Smooth muscle cell (in vitro differentiated cells): ENCODE measurements at regions not wholly inside any gene's neighbourhood (a gene's known extent, or its start where the extent isn't known, plus 50 kb on each side); places are given as distances from the start of the nearest gene placed in this dataset.

Experiments
- DNase-seq: peaks from one replicate; lab custom pipeline; 2025; ENCODE audit not compliant: unreplicated experiment; lab: John Stamatoyannopoulos, UW
- H2AFZ ChIP-seq: fragments of 200-600 bp; sonication (generic); 2 replicates; pipeline ENCODE4 v1.6.0; 2016; ENCODE audit warnings: antibody characterized with exemption, low read depth, mild to moderate bottlenecking
- H3F3A ChIP-seq: fragments of 200-600 bp; sonication (generic); 2 replicates; pipeline ENCODE4 v1.6.0; 2017; ENCODE audit warnings: antibody characterized with exemption, low read depth
- H3K27ac ChIP-seq: fragments of 200-600 bp; sonication (generic); 2 replicates; pipeline ENCODE4 v1.5.1; 2016; ENCODE audit warnings: low read depth, mild to moderate bottlenecking
- H3K27me3 ChIP-seq: fragments of 200-600 bp; sonication (generic); 2 replicates; pipeline ENCODE4 v1.6.1; 2016; ENCODE audit warnings: low read depth, mild to moderate bottlenecking
- H3K36me3 ChIP-seq: fragments of 200-600 bp; sonication (generic); 2 replicates; pipeline ENCODE4 v1.5.1; 2016; ENCODE audit warnings: low read depth
- H3K4me1 ChIP-seq: fragments of 200-600 bp; sonication (generic); 2 replicates; pipeline ENCODE4 v1.5.1; 2016; ENCODE audit warnings: low read depth
- H3K4me2 ChIP-seq: fragments of 200-600 bp; sonication (generic); 2 replicates; pipeline ENCODE4 v1.6.0; 2016; ENCODE audit warnings: mild to moderate bottlenecking
- H3K4me3 ChIP-seq: fragments of 200-600 bp; sonication (generic); 2 replicates; pipeline ENCODE4 v1.5.1; 2016; ENCODE audit warnings: mild to moderate bottlenecking
- H3K79me2 ChIP-seq: fragments of 200-600 bp; sonication (generic); 2 replicates; pipeline ENCODE4 v1.6.0; 2016; ENCODE audit warnings: low read depth, mild to moderate bottlenecking
- H3K9ac ChIP-seq: fragments of 200-600 bp; sonication (generic); 2 replicates; pipeline ENCODE4 v1.6.0; 2016; ENCODE audit warnings: low read depth
- H3K9me3 ChIP-seq: fragments of 200-600 bp; sonication (generic); replicated peaks from 2 replicates; pipeline ENCODE4 v1.5.1; 2016; ENCODE audit warnings: low read depth
- H4K20me1 ChIP-seq: fragments of 200-600 bp; sonication (generic); 2 replicates; pipeline ENCODE4 v1.6.0; 2016; ENCODE audit warnings: low read depth
- CTCF ChIP-seq: fragments of 200-600 bp; sonication (generic); IDR thresholded peaks from 2 replicates; pipeline ENCODE4 v1.5.1; 2017; ENCODE audit warnings: borderline replicate concordance, mild to moderate bottlenecking, antibody characterized with exemption; ENCODE audit not compliant: insufficient read depth, poor library complexity, severe bottlenecking
- WGBS: methylation state at CpG from one replicate; pipeline ENCODE4 v1.1.7; 2016; ENCODE audit warnings: low lambda C conversion rate; 5-methylcytosine and 5-hydroxymethylcytosine counted together

GRCh38 chr9:107674721-107675277 lies 185.2 kb upstream of the KLF4 start:
- Histone ChIP-seq H3K27me3 (no peaks in the 10 kb centered on the region), H3K27ac (no peak overlapping the region), H3K4me2 (no peak overlapping the region), H3K36me3 (no peaks in the 10 kb centered on the region), H3K9ac (no peak overlapping the region), H3F3A (no peaks in the 10 kb centered on the region), H3K79me2 (no peaks in the 10 kb centered on the region), H3K4me3 (no peak overlapping the region), H2AFZ (no peak overlapping the region), H3K4me1 (no peaks in the 10 kb centered on the region), H3K9me3 (no peaks in the 10 kb centered on the region), H4K20me1 (no peaks in the 10 kb centered on the region)
- TF ChIP-seq CTCF = no peak
- DNase-seq = no peak
- 70% methylated on average over 5 of the region's 5 CpGs for WGBS

GRCh38 chr9:107673861-107674720 lies 184.5 kb upstream of the KLF4 start:
- no peak for TF ChIP-seq CTCF
- 68% methylated on average over 3 of the region's 3 CpGs for WGBS
- H3K79me2 ChIP-seq = no peaks in the 10 kb centered on the region

GRCh38 chr9:107671588-107671987 lies 182.0 kb upstream of the KLF4 start:
- Histone ChIP-seq H3F3A (no peaks in the 10 kb centered on the region), H4K20me1 (no peaks in the 10 kb centered on the region), H3K4me3 (no peak overlapping the region), H3K9ac (no peak overlapping the region), H3K79me2 (no peaks in the 10 kb centered on the region), H3K4me2 (no peak overlapping the region), H2AFZ (no peak overlapping the region), H3K27ac (no peak overlapping the region), H3K36me3 (no peaks in the 10 kb centered on the region), H3K9me3 (no peaks in the 10 kb centered on the region), H3K4me1 (no peaks in the 10 kb centered on the region), H3K27me3 (no peaks in the 10 kb centered on the region)
- WGBS = 93% methylated on average over 1 of the region's 1 CpG
- no peak for TF ChIP-seq CTCF
- DNase-seq = no peak

More at GRCh38 chr9:107673861-107674720, 184.5 kb upstream of the KLF4 start:
- Histone ChIP-seq H4K20me1 (no peaks in the 10 kb centered on the region), H3F3A (no peaks in the 10 kb centered on the region), H3K9ac (no peak overlapping the region), H3K27ac (no peak overlapping the region), H3K4me1 (no peaks in the 10 kb centered on the region), H3K27me3 (no peaks in the 10 kb centered on the region), H3K36me3 (no peaks in the 10 kb centered on the region), H3K4me3 (no peak overlapping the region), H2AFZ (no peak overlapping the region), H3K4me2 (no peak overlapping the region), H3K9me3 (no peaks in the 10 kb centered on the region)
- DNase-seq = no peak
